Rectal smooth muscle tissue (tissue), 1 donor: ENCODE measurements at regions not wholly inside any gene's neighbourhood (a gene's known extent, or its start where the extent isn't known, plus 50 kb on each side); places are given as distances from the start of the nearest gene placed in this dataset.

Experiments used
- H3K27ac ChIP-seq: one replicate; pipeline ENCODE4 v1.7.0; 2013; ENCODE audit warnings: low read depth, low read length, inconsistent platforms
- H3K27me3 ChIP-seq: one replicate; pipeline ENCODE4 v1.7.0; 2013; ENCODE audit warnings: low read length; ENCODE audit not compliant: control insufficient read depth, insufficient read depth
- H3K36me3 ChIP-seq: one replicate; pipeline ENCODE4 v1.7.0; 2013; ENCODE audit warnings: low read length; ENCODE audit not compliant: control insufficient read depth, insufficient read depth
- H3K4me1 ChIP-seq: one replicate; pipeline ENCODE4 v1.7.0; 2013; ENCODE audit warnings: low read length; ENCODE audit not compliant: control insufficient read depth, insufficient read depth
- H3K4me3 ChIP-seq: one replicate; pipeline ENCODE4 v1.7.0; 2013; ENCODE audit warnings: low read length
- H3K9ac ChIP-seq: one replicate; pipeline ENCODE4 v1.7.0; 2013; ENCODE audit warnings: low read length

GRCh38 chr10:2256241-2256640, 518.9 kb upstream of the ADARB2 start:
- no peaks in the 10 kb centered on the region for H3K36me3 ChIP-seq
- no peaks in the 10 kb centered on the region for H3K4me1 ChIP-seq
- H3K27me3 ChIP-seq = no peaks in the 10 kb centered on the region
- no peak overlapping the region for H3K9ac ChIP-seq
- no peak overlapping the region for H3K4me3 ChIP-seq
- no peak overlapping the region for H3K27ac ChIP-seq

- no peak overlapping the region for H3K9ac ChIP-seq
- H3K4me1 ChIP-seq = no peaks in the 10 kb centered on the region
- H3K27me3 ChIP-seq = no peaks in the 10 kb centered on the region
- no peaks in the 10 kb centered on the region for H3K36me3 ChIP-seq
- H3K4me3 ChIP-seq = no peak overlapping the region
- H3K27ac ChIP-seq = no peak overlapping the region
Observed at GRCh38 chr10:2252096-2252495, 514.8 kb upstream of the ADARB2 start.

- no peak overlapping the region for H3K27ac ChIP-seq
Observed at GRCh38 chr10:2251631-2252030, 514.3 kb upstream of the ADARB2 start.

GRCh38 chr10:2246747-2247146, 509.4 kb upstream of the ADARB2 start:
- Histone ChIP-seq H3K36me3 (no peaks in the 10 kb centered on the region), H3K27me3 (no peaks in the 10 kb centered on the region), H3K4me3 (no peak overlapping the region), H3K4me1 (no peaks in the 10 kb centered on the region), H3K9ac (no peak overlapping the region), H3K27ac (no peak overlapping the region)

More at GRCh38 chr10:2251631-2252030, 514.3 kb upstream of the ADARB2 start:
- Histone ChIP-seq H3K27me3 (no peaks in the 10 kb centered on the region), H3K4me3 (no peak overlapping the region), H3K36me3 (no peaks in the 10 kb centered on the region), H3K9ac (no peak overlapping the region), H3K4me1 (no peaks in the 10 kb centered on the region)

GRCh38 chr10:2245580-2245979, 508.3 kb upstream of the ADARB2 start:
- no peak overlapping the region for H3K9ac ChIP-seq
- H3K4me3 ChIP-seq = no peak overlapping the region
- no peaks in the 10 kb centered on the region for H3K27me3 ChIP-seq
- H3K27ac ChIP-seq = no peak overlapping the region
- no peaks in the 10 kb centered on the region for H3K36me3 ChIP-seq
- no peaks in the 10 kb centered on the region for H3K4me1 ChIP-seq

- Histone ChIP-seq H3K4me1 (no peaks in the 10 kb centered on the region), H3K9ac (no peak overlapping the region), H3K36me3 (no peaks in the 10 kb centered on the region), H3K4me3 (no peak overlapping the region), H3K27me3 (no peaks in the 10 kb centered on the region), H3K27ac (no peak overlapping the region)
Observed at GRCh38 chr10:2244471-2244870, 507.1 kb upstream of the ADARB2 start.

- no peaks in the 10 kb centered on the region for H3K4me1 ChIP-seq
- H3K4me3 ChIP-seq = no peak overlapping the region
Observed at GRCh38 chr10:2236876-2237275, 499.6 kb upstream of the ADARB2 start.

GRCh38 chr10:2232479-2232878, 495.2 kb upstream of the ADARB2 start:
- Histone ChIP-seq H3K4me1 (no peaks in the 10 kb centered on the region), H3K27me3 (no peaks in the 10 kb centered on the region)

More at GRCh38 chr10:2236876-2237275, 499.6 kb upstream of the ADARB2 start:
- H3K27ac ChIP-seq = no peak overlapping the region
- no peaks in the 10 kb centered on the region for H3K27me3 ChIP-seq
- no peaks in the 10 kb centered on the region for H3K36me3 ChIP-seq
- no peak overlapping the region for H3K9ac ChIP-seq

GRCh38 chr10:2230478-2230877, 493.2 kb upstream of the ADARB2 start:
- no peaks in the 10 kb centered on the region for H3K4me1 ChIP-seq
- H3K9ac ChIP-seq = no peak overlapping the region
- no peaks in the 10 kb centered on the region for H3K27me3 ChIP-seq
- H3K4me3 ChIP-seq = no peak overlapping the region
- H3K27ac ChIP-seq = no peak overlapping the region
- H3K36me3 ChIP-seq = no peaks in the 10 kb centered on the region

More at GRCh38 chr10:2232479-2232878, 495.2 kb upstream of the ADARB2 start:
- Histone ChIP-seq H3K4me3 (no peak overlapping the region), H3K36me3 (no peaks in the 10 kb centered on the region), H3K27ac (no peak overlapping the region), H3K9ac (no peak overlapping the region)

GRCh38 chr10:2228320-2228901, 491.1 kb upstream of the ADARB2 start:
- H3K4me3 ChIP-seq = no peak overlapping the region

GRCh38 chr10:2225609-2226008, 488.3 kb upstream of the ADARB2 start:
- no peak overlapping the region for H3K4me3 ChIP-seq
- H3K36me3 ChIP-seq = no peaks in the 10 kb centered on the region
- H3K9ac ChIP-seq = no peak overlapping the region
- no peak overlapping the region for H3K27ac ChIP-seq
- H3K4me1 ChIP-seq = no peaks in the 10 kb centered on the region
- H3K27me3 ChIP-seq = no peaks in the 10 kb centered on the region

More at GRCh38 chr10:2228320-2228901, 491.1 kb upstream of the ADARB2 start:
- Histone ChIP-seq H3K36me3 (no peaks in the 10 kb centered on the region), H3K4me1 (no peaks in the 10 kb centered on the region), H3K9ac (no peak overlapping the region), H3K27me3 (no peaks in the 10 kb centered on the region), H3K27ac (no peak overlapping the region)

GRCh38 chr10:2223548-2224320, 486.4 kb upstream of the ADARB2 start:
- H3K9ac ChIP-seq = no peak overlapping the region
- H3K4me3 ChIP-seq = no peak overlapping the region

GRCh38 chr10:2222631-2223030, 485.3 kb upstream of the ADARB2 start:
- no peaks in the 10 kb centered on the region for H3K36me3 ChIP-seq
- no peak overlapping the region for H3K27ac ChIP-seq
- no peaks in the 10 kb centered on the region for H3K4me1 ChIP-seq
- no peak overlapping the region for H3K4me3 ChIP-seq
- no peak overlapping the region for H3K9ac ChIP-seq
- no peaks in the 10 kb centered on the region for H3K27me3 ChIP-seq

More at GRCh38 chr10:2223548-2224320, 486.4 kb upstream of the ADARB2 start:
- no peaks in the 10 kb centered on the region for H3K27me3 ChIP-seq
- no peaks in the 10 kb centered on the region for H3K4me1 ChIP-seq
- H3K36me3 ChIP-seq = no peaks in the 10 kb centered on the region
- no peak overlapping the region for H3K27ac ChIP-seq
